HG03457 (cell line): ENCODE measurements at regions not wholly inside any gene's neighbourhood (a gene's known extent, or its start where the extent isn't known, plus 50 kb on each side); places are given as distances from the start of the nearest gene placed in this dataset.
"Not testable (repeated sequence)": the region's sequence is repeated elsewhere in the genome, so short reads cannot be mapped to it uniquely, and the experiment has no call there.

Source experiments
- ATAC-seq: cut with Tn5 transposase; IDR thresholded peaks from one replicate; pipeline ENCODE4 v1.9.1; 2021; ENCODE audit warnings: moderate number of reproducible peaks; ENCODE audit not compliant: unreplicated experiment

DNA sequence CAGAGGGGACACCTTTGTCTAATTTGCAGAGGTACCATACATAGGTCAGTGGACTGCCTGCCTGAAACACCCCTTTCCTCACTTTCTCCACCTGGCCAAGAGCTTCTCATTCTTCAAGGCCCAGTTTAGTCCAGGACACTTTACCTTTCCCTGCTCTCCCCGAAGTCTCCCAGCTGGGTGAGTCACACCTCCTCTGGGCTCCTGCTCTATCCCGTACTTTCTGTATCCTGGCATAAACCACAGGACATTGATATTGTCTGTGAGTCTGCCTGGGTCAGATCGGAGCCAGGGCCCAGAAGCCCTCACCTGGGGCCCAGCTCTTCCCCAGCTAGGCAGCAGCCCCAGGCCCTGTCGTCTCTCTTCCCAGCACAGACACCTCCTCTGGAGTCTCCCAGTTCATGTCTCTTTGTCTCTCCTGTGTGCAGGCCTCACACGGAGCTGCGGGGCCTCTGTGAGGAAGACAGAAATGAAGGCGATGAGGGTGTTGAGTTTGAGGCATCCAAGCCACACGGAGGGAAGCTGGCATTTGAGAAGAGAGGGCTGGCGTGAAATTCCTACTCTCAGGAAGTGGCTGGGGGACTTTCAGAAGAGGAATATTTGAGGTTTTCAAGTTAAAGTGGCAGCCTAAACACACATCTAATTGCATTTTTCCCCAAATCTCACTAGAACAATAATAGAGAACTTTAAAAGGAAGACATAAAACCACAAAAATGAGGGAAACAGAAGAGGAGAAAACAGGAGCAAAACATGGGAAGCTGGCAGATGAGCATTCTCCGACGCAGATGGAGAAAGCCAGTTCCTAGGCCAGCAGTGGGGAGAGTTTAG is 79.6 kb upstream of the LAPTM4A start:
- no peak for ATAC-seq

GRCh38 chr2:20130160-20130560 is 78.7 kb upstream of the LAPTM4A start:
- ATAC-seq = no peak

DNA sequence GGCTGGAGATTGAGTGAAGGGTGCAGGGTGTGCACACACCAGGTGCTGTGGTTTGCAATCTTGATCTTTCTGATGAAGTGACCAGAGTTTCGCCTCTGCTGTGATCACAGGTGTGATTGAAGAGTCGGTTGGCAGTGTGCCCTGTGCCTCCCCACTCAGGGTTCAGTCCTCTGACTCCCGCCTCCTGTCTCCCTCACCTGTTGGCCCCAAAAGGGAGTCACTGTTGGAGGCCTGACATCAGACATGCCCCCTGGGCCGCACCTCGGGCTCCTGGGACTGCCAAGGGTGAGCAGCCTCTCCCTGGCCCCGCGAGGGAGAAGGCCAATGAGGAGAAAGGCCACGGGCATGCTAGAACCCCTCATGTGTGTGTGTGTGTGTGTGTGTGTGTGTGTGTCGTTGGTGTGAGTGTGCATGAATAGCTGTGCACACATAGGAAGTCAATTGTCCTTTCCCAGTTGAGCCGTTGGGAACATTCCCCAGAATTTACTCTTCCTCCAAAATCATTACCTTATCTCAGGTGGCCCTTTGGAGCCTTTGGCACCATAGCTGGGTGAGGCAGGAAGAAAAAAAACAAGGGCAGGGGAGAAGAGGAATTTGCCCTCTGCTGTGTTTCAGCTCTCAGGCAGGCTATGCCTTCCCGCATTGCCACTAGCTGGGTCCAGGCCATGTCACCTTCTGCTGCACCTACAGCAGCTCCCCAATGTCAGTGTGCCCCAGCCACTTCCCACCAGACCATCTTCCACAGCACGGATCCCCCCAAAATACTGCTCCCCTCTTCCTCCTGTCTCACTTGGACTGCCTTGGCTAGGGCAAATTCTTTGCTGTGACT is 78.1 kb upstream of the LAPTM4A start:
- no peak for ATAC-seq

DNA sequence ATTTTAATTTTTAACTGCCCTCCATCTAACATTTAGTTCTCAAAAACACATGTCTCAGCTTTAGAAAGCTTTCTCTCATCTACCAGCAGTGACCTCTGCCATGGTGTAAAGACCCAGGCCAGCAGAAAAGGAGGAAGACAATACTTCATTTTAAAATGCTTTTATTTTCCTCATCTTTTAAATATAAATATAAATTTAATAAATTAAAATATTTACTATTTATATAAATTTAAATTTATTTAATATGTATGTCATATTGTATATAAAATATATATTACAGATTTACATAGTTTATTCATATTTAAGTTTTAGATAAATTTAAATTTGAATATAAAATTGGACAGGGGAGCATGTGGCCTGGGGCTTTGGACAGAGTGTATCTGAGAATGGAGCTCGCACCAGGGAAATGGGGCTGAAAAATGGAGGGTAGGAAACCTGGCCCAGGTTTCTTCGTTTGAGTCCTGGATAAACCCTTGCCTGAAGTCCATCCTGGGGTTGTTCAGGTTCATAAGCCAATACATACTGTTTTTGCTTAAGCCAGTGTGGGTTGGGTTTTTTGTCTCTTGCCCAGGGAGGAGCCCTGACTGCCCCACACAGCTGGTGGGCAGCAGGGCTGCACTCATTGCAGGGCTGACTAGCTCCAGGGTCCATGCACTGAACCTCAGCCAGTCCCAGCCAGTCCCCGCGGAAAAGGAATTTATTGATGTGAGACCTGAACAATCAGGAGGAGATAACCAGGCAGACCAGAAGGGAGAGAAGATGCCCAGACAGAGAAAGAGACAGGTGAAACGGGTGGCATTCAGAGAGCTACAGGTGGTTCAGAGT is 77.3 kb upstream of the LAPTM4A start:
- no peak for ATAC-seq

DNA sequence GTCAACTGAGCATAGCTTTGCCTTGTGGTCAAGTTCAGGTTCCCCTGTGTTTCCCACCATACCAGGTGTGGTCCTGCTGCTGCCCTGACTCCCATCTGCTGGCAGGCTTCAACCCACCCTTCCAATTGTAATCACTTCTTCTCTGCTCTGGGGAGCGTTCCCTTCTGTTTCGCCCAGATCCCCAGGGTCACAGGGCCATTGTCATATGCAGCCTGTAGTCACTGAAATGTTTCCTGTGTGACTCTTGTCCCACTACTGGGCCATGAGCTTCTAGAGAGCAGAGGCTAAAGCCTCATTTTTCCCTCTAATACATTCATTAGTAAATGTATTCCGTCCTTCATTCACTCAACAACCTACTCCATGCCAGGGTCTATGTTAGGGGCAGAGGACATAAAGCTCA is 75.0 kb upstream of the LAPTM4A start:
- no peak for ATAC-seq

DNA sequence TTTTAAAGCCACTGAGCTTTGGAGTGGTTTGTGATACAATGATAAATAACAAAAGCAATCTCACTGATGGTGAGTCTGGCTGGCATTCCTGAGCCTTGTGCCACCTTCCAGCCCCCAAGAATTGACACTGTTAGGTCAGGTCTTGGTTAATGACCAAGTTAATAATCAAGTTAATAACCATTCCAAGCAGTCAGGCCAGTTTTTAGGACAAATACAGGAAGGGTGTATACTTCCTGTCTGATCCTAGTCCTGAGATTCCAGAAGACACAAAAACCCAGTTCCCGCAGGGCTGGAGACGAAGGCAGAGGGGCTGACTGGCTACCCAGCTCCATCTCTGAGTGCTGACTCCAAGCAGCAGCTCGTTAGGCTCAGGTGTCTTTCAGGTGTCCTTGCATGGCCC is 74.6 kb upstream of the LAPTM4A start:
- no peak for ATAC-seq

GRCh38 chr2:20125616-20126015 is 74.2 kb upstream of the LAPTM4A start:
- ATAC-seq = no peak

- no peak for ATAC-seq
Measured at GRCh38 chr2:20125164-20125563, 73.7 kb upstream of the LAPTM4A start.

DNA sequence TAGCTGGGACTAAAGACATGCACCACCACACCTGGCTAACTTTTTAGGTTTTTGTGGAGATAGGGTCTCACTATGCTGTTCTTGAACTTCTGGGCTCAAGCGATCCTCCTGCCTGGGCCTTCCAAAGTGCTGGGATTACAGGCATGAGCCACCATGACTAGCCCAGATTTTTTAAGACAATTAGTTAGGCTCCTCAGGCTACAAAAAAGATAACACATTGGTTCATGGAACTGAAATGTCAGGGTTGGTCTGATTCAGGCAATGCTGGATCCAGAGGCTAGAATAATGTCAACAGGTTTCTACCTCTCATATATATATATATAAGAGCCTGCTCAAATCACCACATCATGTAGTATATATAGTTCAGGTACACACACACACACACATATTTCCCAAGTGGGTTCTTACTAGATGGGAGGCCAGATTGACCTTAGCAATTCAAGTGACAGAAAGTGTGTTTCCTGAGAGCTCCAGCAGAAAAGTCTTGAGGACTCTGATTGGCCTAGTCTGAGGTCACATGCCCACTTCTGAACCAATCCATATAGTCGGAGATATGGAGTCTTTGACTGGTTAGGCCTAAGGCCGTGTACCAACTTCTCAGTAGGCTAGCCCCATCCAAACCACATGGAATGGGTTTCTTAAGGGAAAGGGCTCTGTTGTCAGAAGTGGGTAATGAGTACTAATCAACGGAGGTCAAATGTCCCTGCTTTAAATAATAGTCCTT is 72.6 kb upstream of the LAPTM4A start:
- ATAC-seq = no peak

DNA sequence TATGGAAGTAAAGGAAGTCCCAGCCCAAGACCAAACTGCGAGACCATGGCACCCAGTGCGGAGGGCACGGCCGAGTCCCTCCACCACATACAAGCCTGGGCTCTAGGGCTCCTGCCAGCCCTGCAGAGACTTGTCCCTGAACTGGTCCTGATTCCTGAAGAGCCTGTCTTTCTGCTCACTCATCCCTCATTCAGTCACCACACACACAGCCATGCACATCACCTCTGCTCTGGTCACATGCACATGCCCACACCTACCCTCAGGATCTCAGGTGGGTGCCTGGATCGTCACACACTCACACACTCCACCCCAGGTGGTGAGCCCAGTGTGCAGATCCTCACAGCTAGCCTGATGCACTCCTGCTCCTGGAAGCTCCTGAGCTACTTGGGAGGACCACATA is 71.4 kb upstream of the LAPTM4A start:
- no peak for ATAC-seq

- no peak for ATAC-seq
Measured at GRCh38 chr2:20120569-20121416, 69.4 kb upstream of the LAPTM4A start.

DNA sequence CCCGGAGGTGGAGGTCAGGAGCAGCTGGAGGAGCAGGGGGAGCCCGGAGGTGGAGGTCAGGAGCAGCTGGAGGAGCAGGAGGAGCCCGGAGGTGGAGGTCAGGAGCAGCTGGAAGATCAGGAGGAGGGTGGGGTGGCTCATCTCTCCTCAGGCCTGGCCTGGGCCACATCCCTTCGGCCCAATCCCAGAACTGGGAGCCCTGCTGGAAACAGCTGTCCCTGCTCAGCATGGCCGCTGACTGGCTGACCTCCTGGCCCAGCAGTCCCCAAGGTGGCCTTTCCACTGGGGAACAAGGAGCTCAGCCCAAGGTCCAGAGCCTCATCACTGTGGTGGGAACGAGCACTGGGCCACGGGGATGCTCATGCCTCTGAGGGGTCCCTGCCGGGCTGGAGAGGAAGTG is 66.6 kb upstream of the LAPTM4A start:
- ATAC-seq = no peak

DNA sequence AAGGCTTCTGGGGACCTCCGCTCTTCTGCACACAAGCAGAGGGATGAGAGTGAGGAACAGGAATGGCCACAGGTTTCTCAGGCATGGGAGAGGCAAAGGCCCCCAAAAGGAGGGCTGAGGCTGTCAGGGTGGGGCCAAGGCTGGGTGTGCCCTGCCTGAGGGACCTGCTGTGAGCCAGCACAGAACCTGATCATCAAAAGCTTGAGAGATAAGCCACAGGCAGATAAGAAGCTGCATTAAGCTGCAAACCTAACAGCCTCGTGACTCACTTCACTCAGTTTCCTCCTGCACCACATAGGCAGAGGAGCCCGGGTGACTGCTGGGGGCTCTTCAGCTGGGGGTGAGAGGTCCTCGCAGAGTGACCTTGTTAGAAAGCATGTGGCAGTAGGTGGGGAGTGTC is 64.5 kb upstream of the LAPTM4A start:
- no peak for ATAC-seq

GRCh38 chr2:20115374-20115773 is 63.9 kb upstream of the LAPTM4A start:
- no peak for ATAC-seq

GRCh38 chr2:20113986-20114938 is 62.8 kb upstream of the LAPTM4A start:
- no peak for ATAC-seq

DNA sequence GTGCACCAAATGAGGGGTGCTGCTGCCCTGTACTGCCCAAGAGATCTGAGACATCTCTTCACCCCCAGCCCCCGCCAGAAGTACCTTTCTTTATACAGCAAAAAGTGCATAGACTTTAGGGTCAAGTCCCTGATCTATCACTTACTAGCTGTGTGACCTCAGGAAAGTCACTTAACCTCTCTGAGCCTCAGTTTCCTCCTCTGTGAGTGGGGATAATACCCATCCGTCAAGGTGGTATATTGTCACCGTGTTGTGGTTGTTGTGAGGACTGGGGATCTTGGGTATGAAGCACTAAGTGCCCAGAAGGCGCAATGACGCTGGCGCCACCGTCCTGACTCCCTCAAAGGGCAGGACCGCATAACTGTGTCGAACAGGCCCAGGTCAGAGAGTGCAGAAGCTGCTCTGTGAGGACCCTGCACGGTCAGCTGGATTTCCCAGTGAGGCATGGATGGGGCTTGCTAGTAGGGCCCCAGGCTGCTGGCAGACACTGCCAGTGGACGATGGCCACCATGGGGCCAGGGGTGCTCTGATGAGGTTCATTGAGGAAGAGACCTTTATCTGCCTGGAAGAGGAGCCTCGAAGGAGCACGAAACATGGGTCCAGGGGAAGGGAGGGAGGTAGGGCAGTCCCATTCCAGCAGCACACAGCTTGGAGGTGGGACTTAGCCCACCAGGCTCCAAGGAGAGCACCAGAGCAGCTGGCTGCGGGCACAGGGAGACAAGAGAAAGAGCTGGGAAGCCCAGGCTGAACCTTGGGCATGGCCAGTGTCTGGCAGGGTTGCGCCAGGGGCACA is 61.8 kb upstream of the LAPTM4A start:
- no peak for ATAC-seq

DNA sequence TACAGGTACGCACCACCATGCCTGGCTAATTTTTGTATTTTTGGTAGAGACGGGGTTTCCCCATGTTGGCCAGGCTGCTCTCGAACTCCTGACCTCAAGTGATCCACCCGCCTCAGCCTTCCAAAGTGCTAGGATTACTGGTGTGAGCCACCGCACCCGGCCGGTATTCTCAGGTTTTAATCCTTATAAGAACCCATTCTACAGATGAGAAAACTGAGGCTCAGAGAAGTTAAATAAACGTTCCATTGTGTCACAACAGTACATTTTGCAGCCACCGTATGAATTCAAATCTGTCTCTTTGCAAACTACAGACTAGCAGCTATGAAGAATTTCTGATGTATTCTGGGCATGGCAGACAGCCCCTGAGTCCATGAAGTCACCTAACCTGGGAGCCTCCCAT is 60.9 kb upstream of the LAPTM4A start:
- ATAC-seq = not testable (repeated sequence)
